SU-DHL-6 (cell line): ENCODE measurements at regions not wholly inside any gene's neighbourhood (a gene's known extent, or its start where the extent isn't known, plus 50 kb on each side); places are given as distances from the start of the nearest gene placed in this dataset.

Experiments used
- CTCF ChIP-seq: fragments of 200-600 bp; sonication (generic); IDR thresholded peaks from one replicate; pipeline ENCODE4 v1.5.1; 2017; ENCODE audit warnings: antibody characterized with exemption, mild to moderate bottlenecking, low read length, moderate library complexity; ENCODE audit not compliant: insufficient read depth, poor library complexity, severe bottlenecking
- EZH2phosphoT487 ChIP-seq: fragments of 200-600 bp; sonication (generic), shearing (Covaris generic); conservative IDR thresholded peaks from 2 replicates; pipeline ENCODE4 v1.6.1; 2018; ENCODE audit warnings: mild to moderate bottlenecking, antibody characterized with exemption, low read length, moderate library complexity, mixed read lengths

GRCh38 chr16:62712566-62712965 lies 676.3 kb upstream of the CDH8 start:
- no peak for TF ChIP-seq CTCF
- no peak for TF ChIP-seq EZH2phosphoT487
